GM21529 (cell line): ENCODE measurements at regions not wholly inside any gene's neighbourhood (a gene's known extent, or its start where the extent isn't known, plus 50 kb on each side); places are given as distances from the start of the nearest gene placed in this dataset.

Experiments used
- ATAC-seq: cut with Tn5 transposase; IDR thresholded peaks from one replicate; pipeline ENCODE4 v1.9.1; 2021; ENCODE audit not compliant: unreplicated experiment

DNA sequence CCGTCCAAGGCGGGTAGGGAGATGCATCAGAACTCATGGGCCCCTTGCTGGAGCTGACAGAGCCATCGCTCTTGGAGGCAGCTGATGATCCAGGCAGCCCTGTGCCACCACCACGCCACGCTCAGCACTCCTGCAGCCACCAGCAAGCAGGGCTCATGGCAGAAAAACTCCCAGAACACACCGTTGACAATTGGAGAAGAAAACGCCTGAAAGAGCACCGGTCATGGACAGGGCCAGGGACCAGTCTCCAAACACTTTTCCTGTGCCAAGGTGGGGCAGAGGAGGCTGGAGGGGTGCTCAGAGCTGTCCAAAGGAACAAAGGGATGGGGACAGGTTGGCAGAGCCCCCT is 132.2 kb downstream of the FOXL1 start:
- no peak for ATAC-seq

DNA sequence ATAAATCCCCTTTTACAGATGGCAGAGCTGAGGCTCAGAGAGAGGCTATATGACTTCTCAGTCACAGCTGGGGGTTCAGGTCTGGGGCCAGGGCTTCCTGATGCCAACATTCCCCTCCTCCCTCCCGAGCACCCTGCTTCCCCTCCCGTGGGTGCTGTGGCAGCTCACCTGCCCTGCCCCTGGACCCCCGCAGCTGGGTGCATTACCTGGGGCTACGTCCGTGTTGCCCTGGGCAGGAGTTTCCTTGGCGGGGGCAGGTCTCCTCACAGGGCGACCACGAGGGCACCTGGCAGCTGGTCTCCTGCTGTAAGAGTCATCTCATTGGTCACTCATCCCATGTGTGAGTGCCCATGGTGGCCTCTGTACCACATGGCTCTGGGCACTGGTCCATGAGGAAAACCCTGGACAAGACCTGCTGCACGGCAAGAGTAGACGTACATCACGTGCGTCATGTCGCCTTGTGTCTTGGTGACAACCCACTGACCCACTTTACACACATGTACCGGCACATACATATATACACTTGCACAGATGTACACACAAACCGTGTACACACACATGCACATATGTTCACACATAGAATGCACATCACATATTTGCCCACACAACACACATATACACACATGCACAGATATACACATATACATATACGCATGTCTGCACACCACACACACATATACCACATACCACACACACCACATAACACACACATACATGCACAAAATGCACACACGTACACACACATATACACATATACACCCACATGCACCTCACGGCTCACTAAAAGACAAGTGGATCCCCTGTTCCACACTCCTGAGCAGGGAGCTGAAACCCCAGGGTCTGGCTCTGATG is 134.0 kb downstream of the FOXL1 start:
- ATAC-seq: no peak

DNA sequence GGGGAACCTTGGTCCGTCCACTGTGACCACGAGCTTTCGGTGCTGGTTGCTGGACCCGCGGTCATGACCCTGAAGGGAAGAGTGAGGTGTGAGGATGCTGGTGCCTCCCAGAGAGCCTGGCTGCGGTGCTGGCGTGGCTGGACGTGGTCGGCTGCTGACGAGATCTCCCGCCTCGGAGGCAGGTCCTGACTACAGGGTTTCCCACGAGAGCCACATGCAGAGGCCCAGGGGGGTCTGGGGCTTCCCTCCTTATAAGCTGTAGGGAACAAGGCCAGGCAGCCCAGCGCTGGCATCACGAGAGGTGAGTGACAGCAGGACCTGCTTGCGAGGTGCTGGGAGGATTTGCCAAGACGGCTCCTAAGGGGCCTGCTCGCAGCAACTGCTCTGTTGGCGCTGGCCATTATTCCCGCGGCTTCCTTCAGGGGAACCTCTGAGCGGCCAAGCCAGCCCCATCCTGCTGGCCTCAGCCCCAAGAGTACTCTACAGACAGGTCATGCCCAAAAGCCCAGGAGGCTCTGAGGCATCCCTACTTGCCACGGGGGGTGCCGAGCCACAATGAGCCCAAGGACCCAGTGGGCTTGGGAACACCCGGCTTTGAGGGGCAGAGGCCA is 134.8 kb downstream of the FOXL1 start:
- no peak for ATAC-seq

DNA sequence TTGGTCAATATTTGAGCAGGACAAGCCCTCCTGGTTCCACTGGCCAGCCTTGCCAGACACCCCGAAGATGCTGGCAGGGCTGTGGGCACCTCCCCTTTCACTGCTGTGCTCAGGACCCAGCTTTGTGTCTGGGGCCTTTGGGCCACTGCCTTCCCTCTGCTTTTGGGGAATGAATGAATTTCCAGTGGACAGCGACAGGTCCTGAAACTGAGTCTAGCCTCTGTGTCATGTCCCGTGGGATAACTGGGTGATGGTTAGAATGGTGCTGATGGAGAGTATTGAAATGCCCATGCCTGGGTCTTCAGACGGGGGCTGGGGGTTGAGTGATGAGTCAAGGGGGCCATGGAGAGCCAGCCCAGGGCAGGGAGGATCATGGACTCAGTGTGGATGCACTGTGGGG is 135.8 kb downstream of the FOXL1 start:
- ATAC-seq: no peak

DNA sequence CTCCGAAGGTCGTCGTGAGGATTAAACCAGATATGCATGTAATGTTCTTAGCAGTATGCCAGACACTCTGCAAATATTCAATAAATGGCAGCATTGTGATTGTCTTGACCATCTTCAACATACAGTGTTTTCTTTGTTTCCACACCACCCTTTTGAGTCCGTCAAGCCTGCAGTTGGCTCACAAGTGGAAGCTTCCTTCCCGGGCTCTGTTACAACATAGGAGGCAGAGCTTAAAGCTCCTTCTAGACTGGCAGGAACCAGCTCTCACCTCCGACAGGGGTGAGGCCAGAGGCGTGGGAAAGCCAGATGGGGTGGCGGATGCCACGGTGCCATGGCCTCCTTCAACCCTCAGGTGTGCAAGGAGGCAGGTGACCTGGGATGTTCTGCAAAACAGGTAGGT is 138.3 kb downstream of the FOXL1 start:
- ATAC-seq: no peak

DNA sequence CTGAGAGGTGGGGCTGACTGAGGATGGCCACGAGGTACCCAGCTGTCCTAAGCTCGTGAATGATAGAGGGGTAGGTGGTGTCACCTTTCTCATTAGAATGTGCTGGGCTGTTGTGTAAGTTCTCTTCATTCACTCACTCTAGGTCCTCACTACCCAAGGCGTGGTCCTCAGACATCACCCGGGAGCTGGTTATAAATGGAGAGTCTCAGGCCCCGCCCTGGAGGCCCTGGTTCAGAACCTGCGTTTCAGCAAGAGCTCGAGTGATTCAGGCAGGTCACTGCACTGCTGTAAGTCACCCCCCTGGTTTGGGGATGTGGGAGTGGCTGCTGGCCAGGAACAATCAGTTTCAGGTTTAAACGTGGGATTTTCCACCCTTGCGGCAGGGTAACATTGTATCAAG is 139.8 kb downstream of the FOXL1 start:
- ATAC-seq: no peak

DNA sequence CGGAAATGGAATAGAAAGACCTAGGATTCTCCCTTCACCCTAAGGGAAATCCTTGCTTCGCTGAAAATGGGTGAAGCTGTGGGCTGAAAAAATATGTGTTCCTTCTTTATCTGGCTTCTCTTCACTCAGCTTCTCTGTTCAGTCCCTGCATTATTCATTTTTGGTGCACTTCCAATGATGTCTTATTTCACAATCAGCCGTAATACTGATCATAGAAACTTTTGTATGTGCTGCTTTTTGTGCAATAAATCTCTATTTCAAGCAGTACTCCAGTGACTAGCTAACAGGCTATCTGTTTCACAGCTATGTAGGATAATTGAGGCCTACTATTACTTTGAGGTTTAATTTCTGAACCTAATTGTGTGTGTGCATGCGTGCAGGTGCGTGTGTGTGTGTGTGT is 144.6 kb downstream of the FOXL1 start:
- ATAC-seq: no peak

DNA sequence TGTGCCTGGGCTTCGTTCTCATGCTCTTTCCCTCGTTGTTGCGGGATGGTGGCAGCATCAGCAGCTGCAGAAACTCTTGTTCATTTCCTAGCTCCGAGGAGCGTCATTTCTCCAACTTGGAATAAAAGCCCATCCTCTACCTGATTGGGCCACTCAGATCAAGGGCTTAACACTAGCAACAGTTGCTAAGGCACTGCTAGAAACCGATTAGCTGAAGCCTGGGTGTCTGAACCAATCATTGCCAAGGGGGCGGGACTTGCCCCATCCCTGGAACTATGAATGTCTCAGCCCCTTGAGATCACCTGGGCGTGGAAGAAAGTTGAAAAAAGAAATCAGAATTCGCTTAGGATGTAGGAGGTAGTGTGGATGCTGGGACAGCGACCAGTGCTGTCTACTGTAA is 145.3 kb downstream of the FOXL1 start:
- no peak for ATAC-seq

DNA sequence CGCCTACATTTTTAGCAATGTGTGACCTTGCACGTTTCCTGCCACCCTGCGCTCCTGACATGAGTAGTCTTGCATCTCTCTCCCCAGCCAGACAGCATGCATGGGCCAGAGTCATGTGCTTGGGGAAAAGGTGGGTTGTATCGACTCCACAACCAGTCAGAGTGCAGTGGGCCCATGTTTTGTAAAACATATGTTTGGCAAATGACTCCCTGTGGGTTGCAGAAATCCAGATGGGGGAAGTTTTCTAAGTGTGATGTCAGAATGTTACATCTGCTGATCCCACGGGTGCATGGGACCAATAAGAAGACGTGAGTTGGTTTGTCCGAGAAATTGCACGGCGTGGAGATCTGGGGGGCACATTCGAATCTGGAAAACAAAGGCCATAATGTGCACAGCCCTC is 147.1 kb downstream of the FOXL1 start:
- no peak for ATAC-seq

DNA sequence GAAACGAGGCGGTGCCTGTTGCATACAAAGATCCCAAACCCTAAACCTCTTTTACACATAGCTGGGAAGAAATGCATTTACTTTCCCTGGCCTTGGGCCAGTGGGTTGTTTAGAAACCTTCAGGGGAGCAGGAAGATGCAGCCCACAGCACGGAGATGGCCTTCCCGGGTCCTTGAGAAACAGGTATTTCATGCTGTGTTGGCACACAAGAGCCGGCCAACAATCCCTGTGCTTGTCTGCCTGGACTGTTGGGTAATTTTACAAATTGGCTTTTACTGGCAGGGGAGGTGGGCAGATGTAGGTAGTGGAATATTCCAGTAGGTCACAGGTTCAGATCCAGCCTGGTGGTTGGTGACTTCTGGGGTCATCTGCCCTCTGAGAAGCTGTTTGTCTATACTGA is 148.0 kb downstream of the FOXL1 start:
- ATAC-seq: no peak

DNA sequence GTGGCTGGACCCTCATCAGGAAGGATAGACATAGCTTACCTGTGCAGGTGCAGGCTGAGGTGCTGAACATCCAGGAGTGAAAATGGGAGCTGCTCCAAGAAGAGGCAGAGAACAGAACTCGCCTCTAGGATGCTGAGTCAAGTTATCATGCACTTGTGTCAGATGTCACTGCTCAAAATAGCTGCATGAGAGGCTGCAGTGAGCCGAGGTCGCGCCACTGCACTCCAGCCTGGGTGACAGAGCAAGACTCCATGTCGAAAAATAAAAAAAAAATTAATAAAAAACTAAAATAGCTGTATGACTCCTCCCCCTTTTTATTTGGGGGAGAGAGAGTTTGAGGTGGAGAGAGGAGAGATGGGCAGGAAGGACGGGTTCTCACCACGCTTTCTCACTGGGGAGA is 148.8 kb downstream of the FOXL1 start:
- no peak for ATAC-seq

DNA sequence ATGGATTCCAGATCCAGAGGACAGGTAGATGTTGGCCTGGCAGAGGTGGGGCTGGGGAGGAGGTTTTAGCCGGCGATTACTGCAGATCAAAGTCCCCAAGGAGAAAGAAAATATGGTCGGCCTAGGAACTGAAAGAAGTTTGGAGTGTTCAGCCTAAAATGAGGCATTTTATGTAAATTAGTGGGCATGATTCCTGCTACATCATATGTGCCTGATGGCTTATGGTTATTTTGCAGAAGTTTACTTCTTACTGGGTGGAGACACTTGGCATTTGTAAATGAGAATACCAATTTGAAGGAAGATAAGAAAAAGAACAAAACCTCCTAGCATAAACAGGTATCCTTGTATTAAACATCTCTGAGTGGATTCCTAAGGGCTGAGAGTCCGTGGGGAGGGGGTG is 149.3 kb downstream of the FOXL1 start:
- ATAC-seq: no peak

DNA sequence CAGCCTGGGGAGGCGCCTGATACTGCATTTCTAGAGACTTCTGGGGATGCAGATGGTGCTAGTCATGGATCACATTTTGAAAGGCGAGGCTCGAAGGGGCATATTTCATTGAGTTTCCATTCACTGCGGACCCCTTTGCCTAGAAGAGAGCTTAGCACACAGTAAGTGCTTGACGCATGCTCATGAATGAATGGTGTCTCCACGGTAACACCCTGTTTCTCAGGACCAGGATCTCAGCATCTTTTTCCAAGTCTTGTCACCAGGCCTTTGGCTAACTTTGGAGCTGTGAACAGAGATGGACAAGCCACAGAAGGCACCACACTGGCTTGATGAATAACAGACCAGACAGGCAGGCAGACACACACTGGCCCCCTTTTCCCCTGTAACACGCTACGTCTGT is 151.3 kb downstream of the FOXL1 start:
- ATAC-seq: no peak

DNA sequence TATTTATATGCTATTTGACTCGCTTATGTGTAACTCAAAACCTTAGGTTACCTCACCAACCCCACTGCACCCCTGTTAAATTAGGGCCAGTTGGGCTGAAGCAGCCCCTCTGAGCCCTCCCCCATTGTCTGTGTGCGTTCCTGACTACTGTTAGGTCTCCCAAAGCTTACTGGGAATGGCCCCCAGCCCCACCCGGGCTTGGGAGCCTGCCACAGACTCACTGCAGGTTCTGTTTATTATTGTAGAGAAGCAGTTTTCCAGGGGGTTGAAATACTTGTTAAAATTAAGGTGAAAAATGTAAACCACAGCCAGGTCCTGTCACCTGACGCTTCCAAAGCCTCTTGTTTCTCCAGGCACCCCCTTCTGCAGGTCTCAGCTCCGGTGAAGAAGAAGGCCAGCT is 151.7 kb downstream of the FOXL1 start:
- no peak for ATAC-seq

DNA sequence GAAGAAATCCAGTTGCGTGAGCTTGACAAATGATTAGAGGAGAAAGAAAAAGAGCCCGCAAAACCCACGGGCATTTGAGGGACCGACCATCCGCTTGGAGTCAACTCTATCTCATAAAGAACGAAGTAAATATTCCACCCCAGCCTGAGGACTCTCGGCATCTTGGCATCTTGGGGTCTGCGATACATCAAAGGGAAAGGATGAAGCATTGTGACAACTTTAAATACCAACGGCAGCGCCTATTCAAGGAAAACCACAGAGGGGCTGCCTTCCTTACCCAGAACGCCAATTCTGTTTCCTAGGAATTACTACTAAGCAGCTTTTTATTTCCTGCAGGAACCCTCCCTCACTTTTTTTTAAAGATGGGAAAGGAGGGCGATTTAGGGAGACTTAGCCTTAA is 152.2 kb downstream of the FOXL1 start:
- no peak for ATAC-seq

DNA sequence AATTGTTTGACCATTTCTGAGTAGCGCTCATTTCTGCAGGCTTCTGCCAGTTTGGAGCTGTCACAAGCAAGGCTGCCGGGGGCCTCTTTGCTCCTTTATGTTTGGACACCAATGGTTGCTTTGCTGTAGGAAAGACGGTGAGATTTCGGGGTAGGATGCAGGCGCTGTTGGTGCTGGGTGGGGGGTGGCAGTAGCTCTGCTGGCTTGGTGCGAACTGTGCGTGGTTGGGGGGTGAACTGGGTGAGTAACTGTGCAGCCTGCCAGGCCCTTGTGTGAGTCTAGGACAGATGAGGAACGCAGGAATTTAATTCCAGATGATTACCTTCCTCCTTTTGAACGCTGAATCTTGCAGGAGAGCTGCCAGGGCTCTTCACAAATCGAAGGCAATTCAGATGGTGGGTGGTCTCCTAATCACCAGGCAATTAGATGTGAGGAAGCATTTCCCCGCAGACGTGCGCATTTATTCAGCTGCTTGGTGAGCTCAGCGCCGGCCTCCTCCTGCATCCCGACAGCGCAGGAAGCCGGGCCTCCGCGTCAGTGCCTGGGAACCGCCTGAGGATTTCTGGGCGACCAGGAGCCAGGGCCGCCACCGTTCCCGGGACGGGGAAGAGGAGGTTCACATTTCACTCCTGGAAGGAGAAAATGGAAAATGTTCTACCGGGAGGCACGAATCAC is 154.4 kb downstream of the FOXL1 start:
- no peak for ATAC-seq

DNA sequence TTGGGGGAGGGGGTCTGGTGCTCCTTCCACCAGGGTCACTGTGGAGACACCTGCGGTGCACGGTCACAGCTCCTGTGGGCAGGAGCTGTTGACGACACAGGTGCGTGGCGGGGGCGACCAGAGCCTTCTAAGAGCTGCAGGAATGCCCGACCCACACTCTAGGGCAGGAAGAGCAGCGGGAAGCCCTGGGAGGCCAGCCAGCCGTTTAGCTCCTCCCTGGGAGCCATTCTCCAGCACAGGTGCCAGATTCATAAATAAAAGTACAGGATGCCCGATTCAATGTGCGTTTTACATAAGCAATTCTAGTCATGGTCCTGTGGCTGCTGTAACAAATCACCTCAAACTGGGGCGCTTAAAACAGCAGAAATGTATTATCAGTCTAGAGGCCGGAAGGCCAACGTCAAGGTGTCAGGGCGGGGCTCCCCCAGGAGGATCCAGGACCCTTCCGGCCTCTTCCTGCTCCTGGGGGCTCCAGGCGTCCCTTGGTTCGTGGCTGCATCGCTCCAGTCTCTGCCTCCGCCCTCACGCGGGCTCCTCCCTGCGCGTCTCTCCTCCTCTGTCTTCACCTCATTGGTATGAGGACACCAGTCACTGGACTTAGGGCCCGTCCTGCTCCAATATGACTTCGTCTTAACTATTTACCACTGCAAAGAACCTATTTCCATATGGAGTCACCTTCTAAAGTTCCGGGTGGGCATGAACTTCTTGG is 155.4 kb downstream of the FOXL1 start:
- no peak for ATAC-seq

DNA sequence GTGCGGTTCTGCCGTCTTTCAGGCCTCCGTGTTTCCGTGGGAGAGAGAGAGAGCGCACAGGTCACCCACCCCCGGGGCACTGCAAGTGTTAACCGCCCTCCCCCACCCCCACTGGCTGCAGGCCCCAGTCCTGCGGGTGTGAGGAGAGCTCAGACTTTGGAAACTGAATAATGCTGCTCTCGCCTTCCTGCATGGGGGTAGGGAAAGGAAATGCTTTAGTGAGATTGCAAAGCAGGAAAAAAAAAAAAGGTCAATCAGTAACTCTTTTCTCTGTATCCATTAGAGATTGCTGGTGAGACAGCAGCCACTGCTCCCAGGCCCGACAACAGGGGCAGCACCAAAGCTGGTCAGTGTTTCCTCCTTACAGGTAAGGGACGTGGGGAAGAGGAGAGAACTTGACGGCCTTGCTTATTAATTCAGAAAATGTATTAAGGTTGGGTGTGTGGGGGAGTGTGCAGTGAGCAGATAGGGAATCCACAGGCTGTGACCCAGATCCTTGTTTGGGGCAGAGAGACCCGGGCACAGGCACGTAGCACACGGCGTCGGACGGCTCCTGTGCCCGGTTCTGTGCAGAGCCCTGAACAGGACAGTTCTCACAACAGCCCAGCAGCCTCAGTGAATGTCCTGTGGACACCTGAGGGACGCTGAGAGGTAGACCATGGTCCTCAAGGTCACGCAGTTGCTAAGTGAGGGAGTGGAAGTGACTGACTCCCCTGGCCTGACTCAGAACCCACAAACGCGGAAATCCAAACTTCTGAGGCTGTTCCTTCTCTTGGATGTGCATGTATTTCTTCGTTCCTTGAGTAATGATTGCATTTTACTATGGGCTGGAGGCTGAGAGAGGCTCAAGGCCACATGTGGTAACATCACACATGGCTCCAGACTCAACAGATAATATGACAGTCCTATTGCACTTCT is 156.5 kb downstream of the FOXL1 start:
- no peak for ATAC-seq

DNA sequence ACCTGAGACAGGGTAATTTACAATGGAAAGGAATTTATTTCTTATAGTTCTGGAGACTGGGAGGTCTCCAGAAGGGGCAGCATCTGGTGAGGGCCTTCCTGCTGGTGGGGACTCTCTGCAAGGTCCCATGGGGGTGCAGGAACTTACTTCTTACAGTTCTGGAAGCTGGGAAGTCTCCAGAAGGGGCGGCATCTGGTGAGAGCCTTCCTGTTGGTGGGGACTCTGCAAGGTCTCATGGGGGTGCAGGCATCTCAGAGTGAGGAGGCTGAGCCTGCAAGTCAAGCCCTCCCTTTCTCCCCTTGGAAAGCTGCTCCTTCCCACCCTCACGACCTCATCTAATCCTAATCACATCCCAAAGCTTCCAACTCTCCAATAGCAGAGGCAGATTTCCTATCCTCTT is 157.4 kb downstream of the FOXL1 start:
- ATAC-seq: no peak

DNA sequence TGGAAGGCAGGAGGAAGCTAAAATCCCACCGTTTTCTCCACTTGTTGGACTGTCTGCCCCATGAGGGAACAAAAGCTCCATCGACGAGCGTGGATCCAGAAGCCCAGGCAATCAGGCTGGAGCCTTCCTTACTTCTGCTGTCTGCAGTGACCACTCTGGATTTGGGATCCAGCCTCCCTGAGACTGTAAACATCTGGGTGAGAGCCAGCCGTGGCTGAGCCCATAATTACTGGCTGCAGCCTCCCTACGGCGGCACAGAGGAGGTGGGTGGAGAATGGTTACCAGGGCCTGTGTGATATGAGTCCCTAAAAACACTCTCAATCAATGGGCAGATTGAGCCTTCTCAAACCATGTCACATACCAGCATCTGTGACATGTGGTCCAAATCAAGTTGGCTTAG is 158.2 kb downstream of the FOXL1 start:
- no peak for ATAC-seq

DNA sequence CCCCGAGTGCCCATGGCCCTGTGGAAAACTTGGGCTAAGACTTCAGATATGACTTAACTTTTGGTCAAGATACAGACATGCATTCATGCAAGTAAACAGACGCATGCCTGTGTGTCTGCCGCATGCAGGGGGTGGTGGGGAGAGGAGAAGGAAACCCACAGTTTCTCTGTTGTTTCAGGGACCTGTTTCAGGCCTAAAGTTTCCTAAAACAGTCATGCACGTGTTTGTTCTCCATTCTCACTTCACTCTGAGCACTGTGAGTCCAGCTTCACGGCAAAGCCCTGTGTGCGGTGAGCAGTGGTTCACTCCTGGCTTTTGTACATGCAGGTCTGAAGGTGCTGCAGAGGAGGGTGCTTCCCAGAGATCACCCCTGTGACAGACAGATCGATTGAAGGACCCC is 158.7 kb downstream of the FOXL1 start:
- no peak for ATAC-seq
